WTC11 (cell line): ENCODE measurements at regions not wholly inside any gene's neighbourhood (a gene's known extent, or its start where the extent isn't known, plus 50 kb on each side); places are given as distances from the start of the nearest gene placed in this dataset.

Experiments used
- ATAC-seq: fragments of 200-7000 bp; cut with Tn5 transposase; 2 replicates; pipeline ENCODE4 v1.10.0; 2021; ENCODE audit warnings: mild to moderate bottlenecking, moderate library complexity
- CTCF ChIA-PET: fragments of 300-600 bp; sonication (Branson Sonifier 250); formaldehyde crosslinking; loops from one replicate; lab custom pipeline; 2021; ENCODE audit warnings: antibody characterized with exemption; lab: Charles Lee
- POLR2A ChIA-PET: fragments of 350-600 bp; sonication (Branson Sonifier 250); formaldehyde crosslinking; loops from one replicate; lab custom pipeline; 2021; ENCODE audit warnings: antibody characterized with exemption; lab: Charles Lee
- DNase-seq: peaks from one replicate; pipeline ENCODE4 v3.0.0; 2021; ENCODE audit warnings: low spot score
- H3K27ac Mint-ChIP-seq: 2 replicates; pipeline ENCODE4 v1.8.0; 2021; ENCODE audit warnings: mixed read lengths
- H3K27me3 Mint-ChIP-seq: 2 replicates; pipeline ENCODE4 v1.8.0; 2021; ENCODE audit warnings: low read depth, mild to moderate bottlenecking, moderate library complexity, mixed read lengths
- H3K36me3 Mint-ChIP-seq: 2 replicates; pipeline ENCODE4 v1.8.0; 2021; ENCODE audit warnings: mixed read lengths
- H3K4me1 Mint-ChIP-seq: 2 replicates; pipeline ENCODE4 v1.8.0; 2022; ENCODE audit warnings: mixed read lengths
- H3K4me3 Mint-ChIP-seq: 2 replicates; pipeline ENCODE4 v1.8.0; 2021; ENCODE audit warnings: mild to moderate bottlenecking, moderate library complexity, mixed read lengths
- H3K9me3 Mint-ChIP-seq: 2 replicates; pipeline ENCODE4 v1.8.0; 2021; ENCODE audit warnings: mixed read lengths
- AFF4 ChIP-seq: sonication (generic); formaldehyde crosslinking; IDR thresholded peaks from 2 replicates; pipeline ENCODE4 v1.8.1; 2023; ENCODE audit warnings: mild to moderate bottlenecking, missing genetic modification reagents, borderline replicate concordance
- AR ChIP-seq: fragments of 250-450 bp; sonication (Bioruptor Pico); IDR thresholded peaks from 2 replicates; pipeline ENCODE4 v1.9.0; 2021; ENCODE audit warnings: mild to moderate bottlenecking
- ATF2 ChIP-seq: sonication (generic); formaldehyde crosslinking; IDR thresholded peaks from 2 replicates; pipeline ENCODE4 v1.8.1; 2022; ENCODE audit warnings: low read depth, missing genetic modification reagents, borderline replicate concordance
- CREB1 ChIP-seq: sonication (generic); formaldehyde crosslinking; IDR thresholded peaks from 2 replicates; pipeline ENCODE4 v1.8.0; 2023; ENCODE audit warnings: mild to moderate bottlenecking, missing genetic modification reagents
- E2F1 ChIP-seq: sonication (generic); formaldehyde crosslinking; IDR thresholded peaks from 2 replicates; pipeline ENCODE4 v1.8.0; 2022; ENCODE audit warnings: mild to moderate bottlenecking, missing genetic modification reagents
- FOXK1 ChIP-seq: sonication (generic); formaldehyde crosslinking; IDR thresholded peaks from 2 replicates; pipeline ENCODE4 v1.8.0; 2022; ENCODE audit warnings: mild to moderate bottlenecking, moderate library complexity, missing genetic modification reagents
- FOXP1 ChIP-seq: sonication (generic); formaldehyde crosslinking; IDR thresholded peaks from 2 replicates; pipeline ENCODE4 v1.8.0; 2022; ENCODE audit warnings: missing genetic modification reagents, mild to moderate bottlenecking, moderate library complexity, borderline replicate concordance
- JUN ChIP-seq: sonication (generic); formaldehyde crosslinking; IDR thresholded peaks from 2 replicates; pipeline ENCODE4 v1.8.0; 2023; ENCODE audit warnings: mild to moderate bottlenecking, missing genetic modification reagents
- KAT7 ChIP-seq: sonication (generic); formaldehyde crosslinking; IDR thresholded peaks from 2 replicates; pipeline ENCODE4 v1.8.1; 2023; ENCODE audit warnings: missing genetic modification reagents, mild to moderate bottlenecking, borderline replicate concordance
- MAX ChIP-seq: sonication (generic); formaldehyde crosslinking; IDR thresholded peaks from 2 replicates; pipeline ENCODE4 v1.8.0; 2022; ENCODE audit warnings: mild to moderate bottlenecking, missing genetic modification reagents
- STAT6 ChIP-seq: sonication (generic); formaldehyde crosslinking; conservative IDR thresholded peaks from 2 replicates; pipeline ENCODE4 v1.8.1; 2023; ENCODE audit warnings: mild to moderate bottlenecking, low read depth, missing genetic modification reagents, moderate library complexity
- ZBTB43 ChIP-seq: sonication (generic); formaldehyde crosslinking; IDR thresholded peaks from 2 replicates; pipeline ENCODE4 v1.8.1; 2023; ENCODE audit warnings: mild to moderate bottlenecking, missing genetic modification reagents
- ZMAT4 ChIP-seq: fragments of 250-450 bp; sonication (Bioruptor Pico); IDR thresholded peaks from 2 replicates; pipeline ENCODE4 v1.9.0; 2021; ENCODE audit warnings: mild to moderate bottlenecking
- ZNF138 ChIP-seq: sonication (generic); formaldehyde crosslinking; conservative IDR thresholded peaks from 2 replicates; pipeline ENCODE4 v1.8.1; 2022; ENCODE audit warnings: mild to moderate bottlenecking, moderate library complexity, missing genetic modification reagents
- ZNF232 ChIP-seq: sonication (generic); formaldehyde crosslinking; IDR thresholded peaks from 2 replicates; pipeline ENCODE4 v1.8.0; 2022; ENCODE audit warnings: mild to moderate bottlenecking, missing genetic modification reagents
- ZNF416 ChIP-seq: fragments of 250-450 bp; sonication (Bioruptor Pico); IDR thresholded peaks from 2 replicates; pipeline ENCODE4 v1.9.0; 2021; ENCODE audit warnings: mild to moderate bottlenecking, inconsistent platforms
- ZNF423 ChIP-seq: fragments of 250-450 bp; sonication (Bioruptor Pico); IDR thresholded peaks from 2 replicates; pipeline ENCODE4 v2.1.2; 2022; ENCODE audit warnings: mild to moderate bottlenecking, moderate library complexity

- Mint-ChIP-seq H3K27ac (no peak overlapping the region), H3K9me3 (no peaks in the 10 kb centered on the region), H3K36me3 (no peaks in the 10 kb centered on the region), H3K27me3 (no peaks in the 10 kb centered on the region; the same call in 1 of the 2 replicates), H3K4me3 (no peak overlapping the region), H3K4me1 (peaks cover 16% of the 10 kb centered on the region)
- ChIA-PET POLR2A (no interaction called here), CTCF (interaction anchor here (1.4 kb wide), 1 partner anchor 18 kb away, joined by 3 read pairs; no protein-coding TSS in a partner anchor)
- ATAC-seq (no peak), DNase-seq (no peak)
- TF ChIP-seq ATF2 (CRISPR knock-in tag) (no peak), ZBTB43 (CRISPR knock-in tag) (no peak), JUN (CRISPR knock-in tag) (no peak), ZMAT4 (CRISPR knock-in tag) (no peak), ZNF423 (CRISPR knock-in tag) (no peak), AFF4 (no peak), MAX (no peak)
Observed at GRCh38 chr9:136609160-136609475, 53.6 kb upstream of the EGFL7 start.

- ChIA-PET POLR2A (no interaction called here), CTCF (interaction anchor here (1.4 kb wide), 1 partner anchor 18 kb away, joined by 3 read pairs; no protein-coding TSS in a partner anchor)
- no peak for ATAC-seq
- Mint-ChIP-seq H3K4me3 (no peak overlapping the region), H3K27me3 (no peaks in the 10 kb centered on the region; the same call in 1 of the 2 replicates), H3K4me1 (peaks cover 20% of the 10 kb centered on the region), H3K36me3 (no peaks in the 10 kb centered on the region), H3K9me3 (no peaks in the 10 kb centered on the region), H3K27ac (peak overlapping the region; percentile 6; the same call in 1 of the 2 replicates)
- no peak for DNase-seq
- no peak for TF ChIP-seq AR (CRISPR knock-in tag)
- TF ChIP-seq STAT6 (CRISPR knock-in tag) = no peak
- TF ChIP-seq ZNF138 = no peak
- TF ChIP-seq E2F1 (CRISPR knock-in tag) = no peak
- TF ChIP-seq FOXP1 (CRISPR knock-in tag) = no peak
- no peak for TF ChIP-seq KAT7
- TF ChIP-seq ZBTB43 (CRISPR knock-in tag) = no peak
- TF ChIP-seq FOXK1 (CRISPR knock-in tag) = no peak
- no peak for TF ChIP-seq ZNF416 (CRISPR knock-in tag)
- TF ChIP-seq ZNF232 (CRISPR knock-in tag) = no peak
- no peak for TF ChIP-seq CREB1 (CRISPR knock-in tag)
Observed at GRCh38 chr9:136608348-136609159, 54.2 kb upstream of the EGFL7 start.
